ENCODE measurements at regions not wholly inside any gene's neighbourhood (a gene's known extent, or its start where the extent isn't known, plus 50 kb on each side); places are given as distances from the start of the nearest gene placed in this dataset.

- no peaks in the 10 kb centered on the region for H4K20me1 ChIP-seq (ENCODE audit: insufficient read depth, low read length)
- H3K27me3 ChIP-seq (ENCODE audit: control insufficient read depth in 1 of 2, insufficient read depth in 2 of 2, low read length in 2 of 2) = peaks cover 5 to 40% of the 10 kb centered on the region in 2 experiments; a peak in 4 of 5 replicates
- no peaks in the 10 kb centered on the region for H3K79me2 ChIP-seq (ENCODE audit: insufficient read depth, low read length)
- no peaks in the 10 kb centered on the region for H3K9me3 ChIP-seq (ENCODE audit: low read length)
- in situ Hi-C loops (cut with HindIII; ENCODE audit: extremely low pct_ligation_motif_present, low pct_unique_long_range_greater_than_20kb) = no loop called here
- FAIRE-seq (no peak), DNase-seq (ENCODE audit: low spot score) (no peak), ATAC-seq (no peak)
- no peak overlapping the region for H3K4me3 ChIP-seq (replicated peaks in 1 of 3; ENCODE audit: insufficient read depth in 1 of 3, low read depth in 2 of 3, low read length in 3 of 3)
- CTCF ChIA-PET (ENCODE audit: low intra/inter-chr PET ratio, low total read pairs) = no interaction called here
- POLR2A ChIA-PET = no interaction called here
- H3K36me3 ChIP-seq (replicated peaks in 1 of 2; ENCODE audit: control insufficient read depth in 1 of 2, insufficient read depth in 2 of 2, low read length in 2 of 2) = no peaks in the 10 kb centered on the region
- H3K9ac ChIP-seq (ENCODE audit: insufficient read depth, low read depth, low read length) = no peak overlapping the region
- TF ChIP-seq TOE1 (CRISPR knock-in tag; IDR thresholded peaks at IDR 0.05) (no peak), IRF1 (CRISPR knock-in tag; IDR thresholded peaks at IDR 0.05; ENCODE audit: low read depth) (no peak), ZNF576 (CRISPR knock-in tag; IDR thresholded peaks at IDR 0.05) (no peak)
- no peak overlapping the region for H3K27ac ChIP-seq (ENCODE audit: extremely low read length, insufficient read depth, low read length)
- H2AFZ ChIP-seq (ENCODE audit: low read length) = no peak overlapping the region
- no peak overlapping the region for H3K4me2 ChIP-seq (ENCODE audit: low read depth, low read length)
- intact Hi-C loops (cut with micrococcal nuclease; ENCODE audit: unreplicated experiment) = no loop called here
- no peaks in the 10 kb centered on the region for H3K4me1 ChIP-seq (ENCODE audit: insufficient read depth, low read length)
- BruUV-seq (replicated peaks) = no TSS peak
- WGBS (ENCODE audit: low lambda C conversion rate) = 0% methylated on average over 5 of the region's 10 CpGs
Observed at GRCh38 chr10:129025787-129026186, 441.3 kb upstream of the MGMT start.

- no peak overlapping the region for H3K27ac ChIP-seq (ENCODE audit: extremely low read length, insufficient read depth, low read length)
- no peak overlapping the region for H3K4me2 ChIP-seq (ENCODE audit: low read depth, low read length)
- H3K79me2 ChIP-seq (ENCODE audit: insufficient read depth, low read length) = no peaks in the 10 kb centered on the region
- no peak overlapping the region for H2AFZ ChIP-seq (ENCODE audit: low read length)
- in situ Hi-C loops (cut with HindIII; ENCODE audit: extremely low pct_ligation_motif_present, low pct_unique_long_range_greater_than_20kb) = no loop called here
- peaks cover 4 to 43% of the 10 kb centered on the region in 2 experiments; a peak in 4 of 5 replicates for H3K27me3 ChIP-seq (ENCODE audit: control insufficient read depth in 1 of 2, insufficient read depth in 2 of 2, low read length in 2 of 2)
- H3K4me3 ChIP-seq (replicated peaks in 1 of 3; ENCODE audit: insufficient read depth in 1 of 3, low read depth in 2 of 3, low read length in 3 of 3) = no peak overlapping the region
- no peaks in the 10 kb centered on the region for H3K36me3 ChIP-seq (replicated peaks in 1 of 2; ENCODE audit: control insufficient read depth in 1 of 2, insufficient read depth in 2 of 2, low read length in 2 of 2)
- intact Hi-C loops (cut with micrococcal nuclease; ENCODE audit: unreplicated experiment) = no loop called here
- POLR2A ChIA-PET = no interaction called here
- WGBS (ENCODE audit: low lambda C conversion rate) = 2% methylated on average over 5 of the region's 5 CpGs
- FAIRE-seq = no peak
- no peak for DNase-seq (ENCODE audit: low spot score)
- TF ChIP-seq IRF1 (CRISPR knock-in tag; IDR thresholded peaks at IDR 0.05; ENCODE audit: low read depth) (no peak), ZNF563 (CRISPR knock-in tag; IDR thresholded peaks at IDR 0.05) (no peak), ZFP62 (CRISPR knock-in tag; IDR thresholded peaks at IDR 0.05) (no peak), ZHX1 (CRISPR knock-in tag; IDR thresholded peaks at IDR 0.05; ENCODE audit: low read depth) (no peak), LCORL (IDR thresholded peaks at IDR 0.05) (no peak), LCORL (CRISPR knock-in tag; IDR thresholded peaks at IDR 0.05) (no peak), IRF2 (CRISPR knock-in tag; IDR thresholded peaks at IDR 0.05) (no peak)
- TF ChIP-seq, protein P1, sequence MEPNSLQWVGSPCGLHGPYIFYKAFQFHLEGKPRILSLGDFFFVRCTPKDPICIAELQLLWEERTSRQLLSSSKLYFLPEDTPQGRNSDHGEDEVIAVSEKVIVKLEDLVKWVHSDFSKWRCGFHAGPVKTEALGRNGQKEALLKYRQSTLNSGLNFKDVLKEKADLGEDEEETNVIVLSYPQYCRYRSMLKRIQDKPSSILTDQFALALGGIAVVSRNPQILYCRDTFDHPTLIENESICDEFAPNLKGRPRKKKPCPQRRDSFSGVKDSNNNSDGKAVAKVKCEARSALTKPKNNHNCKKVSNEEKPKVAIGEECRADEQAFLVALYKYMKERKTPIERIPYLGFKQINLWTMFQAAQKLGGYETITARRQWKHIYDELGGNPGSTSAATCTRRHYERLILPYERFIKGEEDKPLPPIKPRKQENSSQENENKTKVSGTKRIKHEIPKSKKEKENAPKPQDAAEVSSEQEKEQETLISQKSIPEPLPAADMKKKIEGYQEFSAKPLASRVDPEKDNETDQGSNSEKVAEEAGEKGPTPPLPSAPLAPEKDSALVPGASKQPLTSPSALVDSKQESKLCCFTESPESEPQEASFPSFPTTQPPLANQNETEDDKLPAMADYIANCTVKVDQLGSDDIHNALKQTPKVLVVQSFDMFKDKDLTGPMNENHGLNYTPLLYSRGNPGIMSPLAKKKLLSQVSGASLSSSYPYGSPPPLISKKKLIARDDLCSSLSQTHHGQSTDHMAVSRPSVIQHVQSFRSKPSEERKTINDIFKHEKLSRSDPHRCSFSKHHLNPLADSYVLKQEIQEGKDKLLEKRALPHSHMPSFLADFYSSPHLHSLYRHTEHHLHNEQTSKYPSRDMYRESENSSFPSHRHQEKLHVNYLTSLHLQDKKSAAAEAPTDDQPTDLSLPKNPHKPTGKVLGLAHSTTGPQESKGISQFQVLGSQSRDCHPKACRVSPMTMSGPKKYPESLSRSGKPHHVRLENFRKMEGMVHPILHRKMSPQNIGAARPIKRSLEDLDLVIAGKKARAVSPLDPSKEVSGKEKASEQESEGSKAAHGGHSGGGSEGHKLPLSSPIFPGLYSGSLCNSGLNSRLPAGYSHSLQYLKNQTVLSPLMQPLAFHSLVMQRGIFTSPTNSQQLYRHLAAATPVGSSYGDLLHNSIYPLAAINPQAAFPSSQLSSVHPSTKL (CRISPR knock-in tag; IDR thresholded peaks at IDR 0.05) = no peak
- ATAC-seq = no peak
- no peaks in the 10 kb centered on the region for H3K4me1 ChIP-seq (ENCODE audit: insufficient read depth, low read length)
- no peaks in the 10 kb centered on the region for H3K9me3 ChIP-seq (ENCODE audit: low read length)
- CTCF ChIA-PET (ENCODE audit: low intra/inter-chr PET ratio, low total read pairs) = no interaction called here
- no peak overlapping the region for H3K9ac ChIP-seq (ENCODE audit: insufficient read depth, low read depth, low read length)
- BruUV-seq (replicated peaks) = no TSS peak
- H4K20me1 ChIP-seq (ENCODE audit: insufficient read depth, low read length) = no peaks in the 10 kb centered on the region
Observed at GRCh38 chr10:129027906-129028305, 439.1 kb upstream of the MGMT start.

All from HepG2 (cell line).